HG03378 (cell line): ENCODE measurements at regions not wholly inside any gene's neighbourhood (a gene's known extent, or its start where the extent isn't known, plus 50 kb on each side); places are given as distances from the start of the nearest gene placed in this dataset.
"Not testable (repeated sequence)": the region's sequence is repeated elsewhere in the genome, so short reads cannot be mapped to it uniquely, and the experiment has no call there.

Experiments used
- ATAC-seq: cut with Tn5 transposase; IDR thresholded peaks from one replicate; pipeline ENCODE4 v1.9.1; 2021; ENCODE audit warnings: mild to moderate bottlenecking, moderate library complexity; ENCODE audit not compliant: unreplicated experiment

DNA sequence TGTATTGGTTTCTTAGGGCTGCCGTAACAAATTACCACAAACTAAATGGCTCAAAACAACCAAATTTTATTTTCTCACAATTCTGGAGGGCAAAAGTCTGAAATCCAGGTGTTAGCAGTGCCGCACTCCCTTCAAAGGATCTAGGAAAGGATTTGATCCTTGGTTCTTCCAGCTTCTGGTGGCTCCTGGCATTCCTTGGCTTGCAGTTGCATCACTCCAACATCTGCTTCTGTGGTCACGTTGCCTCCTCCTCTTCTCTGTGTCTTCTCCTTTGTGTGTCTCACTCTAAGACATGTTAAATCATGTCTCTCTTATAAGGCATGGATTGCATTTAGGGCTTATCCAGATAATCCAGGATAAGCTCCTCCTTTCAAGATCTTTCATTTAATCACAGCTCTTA lies 262.2 kb downstream of the MEX3B start:
- ATAC-seq, result no peak

DNA sequence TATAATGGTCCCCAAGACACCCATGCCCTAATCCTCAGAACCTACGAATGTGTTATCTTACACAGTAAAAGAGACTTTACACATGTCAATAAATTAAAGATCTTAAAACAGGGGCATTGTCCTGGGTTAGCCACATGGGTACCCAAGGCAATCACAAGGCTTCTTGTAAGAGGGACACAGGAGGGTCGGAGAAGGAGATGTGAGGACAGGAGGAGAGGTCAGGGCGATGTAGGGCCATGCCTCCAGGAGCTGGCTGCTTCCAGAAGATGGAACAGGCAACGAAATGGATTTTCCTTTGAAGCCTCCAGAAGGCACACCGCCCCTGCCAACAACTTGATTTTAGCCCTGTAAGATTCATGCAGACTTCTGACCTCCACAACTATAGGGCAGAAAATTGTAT lies 262.7 kb downstream of the MEX3B start:
- no peak for ATAC-seq

DNA sequence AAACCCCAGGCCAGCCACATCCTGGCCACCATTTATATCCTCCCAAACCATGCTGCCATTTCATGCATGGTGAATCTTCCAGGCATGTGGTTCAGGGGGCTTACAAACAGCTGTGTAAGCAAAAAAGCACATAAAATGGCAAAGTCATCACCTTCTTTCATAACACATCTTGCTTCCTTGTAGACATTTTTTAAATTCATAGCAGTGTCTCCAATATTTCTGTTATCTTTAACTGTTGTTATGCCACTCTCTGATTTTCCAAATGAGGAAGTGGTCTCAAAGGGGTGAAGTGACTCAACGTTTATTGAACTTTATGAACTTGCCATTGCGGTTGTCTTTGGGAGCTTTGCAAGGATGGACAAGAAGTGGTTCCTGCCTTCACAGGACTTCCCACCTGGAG lies 264.4 kb downstream of the MEX3B start:
- ATAC-seq, result no peak

DNA sequence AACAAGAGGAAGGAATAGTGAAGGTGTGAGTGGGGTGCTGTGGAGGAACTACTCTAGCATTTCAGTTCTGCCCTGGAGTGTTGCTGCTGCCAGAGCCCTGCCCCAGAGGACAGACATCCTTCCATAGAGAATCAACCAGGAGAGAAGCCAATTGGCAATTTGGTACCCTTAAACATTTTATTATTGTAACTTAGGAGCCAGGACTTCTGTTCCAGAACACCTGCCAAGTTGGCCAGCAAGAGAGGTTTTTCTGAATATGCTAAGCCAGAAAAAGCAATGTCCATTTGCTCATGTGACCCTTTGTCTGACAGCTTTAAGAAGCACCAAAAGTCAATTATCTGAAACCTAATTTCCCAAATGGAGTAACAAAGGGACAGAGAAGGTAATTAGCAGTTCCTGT lies 264.9 kb downstream of the MEX3B start:
- ATAC-seq, result no peak

DNA sequence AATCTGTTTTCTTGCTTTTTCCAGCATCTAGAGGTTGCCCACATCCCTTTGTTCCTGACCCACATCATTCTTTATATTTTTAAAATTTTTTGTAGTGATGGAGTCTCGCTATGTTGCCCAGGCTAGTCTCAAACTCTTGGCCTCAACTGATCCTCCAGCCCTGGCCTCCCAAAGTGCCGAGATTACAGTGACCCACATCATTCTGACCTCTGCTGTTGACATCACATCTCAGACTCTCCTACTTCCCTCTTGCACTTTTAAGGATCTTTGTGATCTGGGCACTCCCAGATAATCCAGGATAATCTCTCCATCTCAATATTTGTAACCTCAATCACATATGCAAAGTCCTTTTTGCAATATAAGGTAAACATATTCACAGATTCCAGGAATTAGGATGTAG lies 266.6 kb downstream of the MEX3B start:
- no peak for ATAC-seq

DNA sequence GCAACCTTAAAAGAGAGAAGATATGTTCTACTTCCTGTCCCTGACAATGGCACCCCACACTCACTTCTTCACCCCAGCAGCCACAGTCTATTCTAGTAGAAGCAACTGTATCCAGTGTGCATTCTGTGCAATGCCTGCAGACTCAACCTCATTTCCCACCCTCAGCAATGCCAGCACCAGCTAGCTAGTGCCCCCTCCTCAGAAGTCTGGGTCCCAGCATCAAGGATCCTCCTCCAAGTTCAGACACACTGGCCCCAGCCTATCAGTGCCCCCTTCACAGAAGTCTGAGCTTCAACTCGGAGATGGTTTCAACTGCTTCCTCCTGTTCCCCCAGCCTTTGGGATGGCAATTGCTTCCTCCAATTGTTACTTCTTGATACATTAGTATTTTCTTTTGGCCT lies 268.3 kb downstream of the MEX3B start:
- ATAC-seq, result no peak

DNA sequence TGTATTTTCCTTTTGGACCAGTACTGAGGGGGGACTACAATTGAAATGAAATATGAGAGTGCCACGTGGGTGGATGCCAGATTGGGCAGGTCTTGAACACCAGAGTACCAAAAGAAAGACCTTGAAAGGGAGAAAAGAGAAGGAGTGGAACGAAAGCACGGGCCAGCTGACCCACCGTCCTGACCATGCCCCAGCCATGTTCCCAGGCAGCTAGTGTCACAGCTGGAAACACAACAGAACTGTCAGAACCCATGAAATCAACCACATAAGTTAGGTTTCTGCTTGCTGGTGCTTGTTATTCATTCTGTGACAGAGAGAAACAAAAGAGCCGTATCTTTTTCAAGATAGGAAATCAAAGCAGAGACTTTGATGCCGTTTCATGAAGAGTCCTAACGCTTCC lies 268.8 kb downstream of the MEX3B start:
- no peak for ATAC-seq

DNA sequence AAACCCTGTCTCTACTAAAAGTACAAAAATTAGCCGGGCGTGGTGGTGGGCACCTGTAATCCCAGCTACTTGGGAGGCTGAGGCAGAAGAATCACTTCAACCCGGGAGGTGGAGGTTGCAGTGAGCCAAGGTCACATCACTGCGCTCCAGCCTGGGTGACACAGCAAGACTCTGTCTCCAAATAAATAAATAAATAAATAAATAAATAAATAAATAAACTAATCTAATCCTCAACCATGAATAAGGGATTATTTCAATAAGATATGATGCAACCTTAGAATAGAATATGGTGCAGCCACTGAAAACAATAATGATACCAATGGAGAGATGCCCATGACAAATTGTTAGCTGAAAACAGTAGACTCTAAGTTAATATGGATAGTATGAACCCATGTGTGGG lies 270.0 kb downstream of the MEX3B start:
- ATAC-seq, result not testable (repeated sequence)

DNA sequence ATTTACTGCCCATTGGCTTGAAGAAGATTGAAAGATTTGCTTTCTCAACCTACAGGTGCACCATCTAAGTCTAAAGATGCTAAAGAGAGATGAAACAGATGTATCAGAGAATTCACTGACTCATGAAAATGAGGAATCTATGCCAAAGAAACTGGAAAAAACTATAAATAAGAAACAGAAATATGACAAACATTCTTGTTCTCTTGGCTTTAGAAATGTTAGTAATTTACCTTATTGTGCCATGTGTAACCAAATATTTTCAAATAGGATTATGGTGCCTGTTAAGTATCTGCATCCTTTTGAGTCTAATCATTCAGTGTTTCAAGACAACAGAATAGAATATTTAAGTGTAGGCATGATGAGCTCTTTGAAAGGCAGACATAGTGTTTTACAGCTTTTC lies 271.5 kb downstream of the MEX3B start:
- no peak for ATAC-seq

DNA sequence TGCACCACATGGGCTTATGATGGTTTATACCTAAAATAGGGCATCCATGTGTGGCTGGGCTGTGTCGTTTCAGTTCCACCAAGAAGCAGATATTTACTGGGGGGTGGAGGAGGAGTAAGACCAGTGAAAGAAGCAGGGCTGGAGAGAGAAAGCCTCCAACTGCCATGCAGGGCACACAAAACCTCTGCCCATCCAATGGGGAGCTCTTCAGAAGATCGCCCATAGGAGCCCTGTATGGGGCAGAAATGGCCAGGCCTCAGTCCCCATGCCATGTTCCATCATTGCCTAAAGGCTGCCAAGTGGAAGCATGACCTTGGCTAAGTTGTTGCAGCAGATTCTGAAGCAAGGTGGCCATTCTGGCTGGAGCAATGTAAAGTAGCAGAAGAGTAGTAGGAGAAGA lies 277.0 kb downstream of the MEX3B start:
- no peak for ATAC-seq

DNA sequence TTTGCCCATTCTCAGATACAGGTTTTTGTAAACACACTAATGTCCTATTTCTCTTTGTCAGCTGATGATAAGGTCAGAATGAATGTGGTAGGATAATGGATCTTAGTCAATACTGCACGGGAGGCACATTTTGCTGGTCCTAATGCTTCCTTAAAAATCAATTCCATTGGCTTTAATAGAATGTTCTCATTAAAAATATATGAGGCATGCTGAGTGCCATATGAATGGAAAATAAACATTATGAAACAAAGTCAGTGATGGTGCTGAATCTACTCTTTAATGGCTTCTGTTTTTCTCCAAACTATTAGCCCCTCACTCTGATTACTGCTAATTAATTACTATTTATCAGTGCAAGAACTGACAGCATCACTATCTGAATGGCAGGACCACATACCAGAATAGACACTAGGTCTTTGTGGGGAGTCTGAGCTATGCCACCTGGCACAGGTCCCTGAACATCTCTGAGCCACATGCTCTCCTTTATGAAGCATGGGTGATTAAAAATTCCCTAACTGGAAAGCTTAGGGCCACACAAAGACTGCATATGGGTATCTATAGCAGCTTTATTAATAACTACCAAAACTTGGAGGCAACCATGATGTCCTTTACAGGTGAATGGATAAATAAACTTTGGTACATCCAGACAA lies 278.9 kb downstream of the MEX3B start:
- ATAC-seq, result no peak

DNA sequence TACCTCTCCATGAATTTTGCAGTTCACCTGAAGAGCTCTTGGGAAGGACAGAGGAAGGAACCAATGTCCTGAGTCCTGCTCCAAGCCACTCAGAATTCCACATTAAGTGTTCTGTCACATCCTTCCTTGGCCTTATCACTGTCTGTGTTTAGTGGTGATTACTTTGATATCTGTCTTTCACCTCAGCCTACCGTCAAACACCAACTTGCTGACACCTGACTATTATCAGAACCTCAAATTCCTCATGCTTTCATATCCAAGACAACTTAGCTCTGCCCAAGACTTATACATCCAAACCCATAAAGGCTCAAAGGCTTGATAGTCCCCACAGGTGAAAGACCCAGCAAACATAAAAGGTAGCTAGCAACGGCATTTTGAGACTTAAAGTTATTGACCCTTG lies 280.0 kb downstream of the MEX3B start:
- no peak for ATAC-seq

DNA sequence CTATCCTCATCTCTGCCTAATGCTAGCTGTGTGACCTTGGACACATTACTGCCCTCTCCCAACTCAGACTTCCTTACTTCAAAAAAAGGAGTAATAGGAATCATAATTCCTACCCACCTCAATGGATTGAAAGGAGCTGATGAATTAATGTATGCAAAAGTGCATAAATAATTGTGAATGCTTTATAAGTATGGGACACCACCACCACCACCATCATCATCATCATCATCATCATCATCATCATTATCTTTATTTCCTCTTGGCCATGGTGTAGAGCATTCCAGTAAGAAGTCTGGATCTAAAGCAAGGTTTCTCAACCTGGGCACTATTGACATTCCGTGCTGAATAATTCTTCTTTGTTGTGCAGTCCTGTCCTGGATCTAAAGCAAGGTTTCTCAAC lies 282.5 kb downstream of the MEX3B start:
- no peak for ATAC-seq

DNA sequence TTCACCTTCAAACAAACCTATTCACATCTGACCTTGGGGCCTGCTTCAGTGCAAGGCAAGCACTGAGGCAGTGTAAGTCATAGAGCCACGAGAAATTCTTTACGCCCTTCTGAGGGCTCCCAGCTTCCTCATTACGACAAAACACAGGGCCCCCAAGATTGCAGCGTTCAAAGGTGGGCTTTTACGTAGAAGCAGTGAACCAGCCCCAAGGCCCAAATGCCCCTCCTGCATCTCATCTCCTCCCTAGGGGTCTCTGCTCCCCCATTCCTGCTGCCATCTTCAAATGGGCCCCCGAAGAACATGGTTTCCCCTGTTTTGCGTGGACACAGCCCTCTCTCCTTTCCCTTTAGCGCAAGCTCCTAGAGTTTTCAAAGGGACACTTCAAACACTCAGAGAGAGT lies 285.1 kb downstream of the MEX3B start:
- no peak for ATAC-seq

DNA sequence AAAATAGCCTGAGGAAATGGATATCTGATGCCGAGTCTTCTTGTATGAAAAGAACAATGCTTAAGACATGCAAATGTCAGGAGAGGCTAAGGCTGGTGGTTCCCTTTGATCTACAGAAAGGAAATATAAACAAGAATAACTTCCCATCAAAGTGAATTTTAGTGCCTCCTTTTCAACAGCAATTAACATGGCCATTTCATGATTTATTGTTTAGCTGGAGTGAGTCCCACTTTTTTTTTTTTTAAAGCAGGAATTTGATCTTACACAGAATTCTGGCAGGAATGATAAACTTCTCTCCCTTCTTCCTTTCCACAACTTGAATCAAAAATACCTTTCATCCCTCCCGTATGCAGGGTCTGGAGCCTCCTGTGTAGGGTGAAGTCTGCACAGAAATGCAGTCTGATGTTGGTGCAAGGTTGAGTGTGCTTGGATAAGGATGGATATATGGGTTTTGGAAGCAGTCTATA lies 287.0 kb downstream of the MEX3B start:
- no peak for ATAC-seq

DNA sequence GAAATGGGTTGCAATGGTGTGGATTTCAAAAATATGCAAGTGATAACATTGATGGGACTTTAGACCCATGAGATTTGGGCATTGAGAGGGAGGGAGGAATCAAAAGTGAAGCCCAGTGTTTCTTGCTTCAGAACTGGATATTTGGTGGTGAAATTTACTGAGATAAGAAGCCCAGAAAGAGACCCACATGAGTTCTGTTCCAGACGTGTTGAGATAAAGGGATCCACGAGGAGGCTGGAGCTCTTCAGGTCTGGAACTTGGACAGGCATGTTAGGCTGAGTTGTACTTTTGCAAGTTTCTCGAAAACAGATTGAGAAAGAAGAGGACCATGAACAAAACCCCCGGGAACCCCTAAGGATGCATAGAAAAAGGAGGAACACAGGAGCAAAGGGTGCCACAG lies 290.2 kb downstream of the MEX3B start:
- no peak for ATAC-seq

DNA sequence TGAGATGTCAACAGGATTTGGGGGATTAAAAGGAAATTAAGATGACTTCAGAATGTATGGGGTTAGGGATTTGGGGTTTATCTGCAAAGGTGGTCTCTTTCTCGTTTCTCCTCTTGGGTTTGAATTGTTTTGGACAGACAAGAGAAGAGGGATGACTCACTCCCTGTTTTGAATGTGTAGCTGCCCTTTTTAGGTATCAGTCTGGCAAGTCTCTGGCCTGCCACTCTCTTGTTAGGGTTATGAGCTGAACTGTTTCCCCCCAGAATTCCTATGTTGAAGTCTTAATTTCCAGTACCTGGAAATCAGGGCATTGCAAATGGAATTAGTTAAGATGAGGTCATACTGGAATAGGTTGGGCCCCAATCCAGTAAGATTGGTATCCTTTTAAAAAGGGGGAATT lies 291.7 kb downstream of the MEX3B start:
- no peak for ATAC-seq

DNA sequence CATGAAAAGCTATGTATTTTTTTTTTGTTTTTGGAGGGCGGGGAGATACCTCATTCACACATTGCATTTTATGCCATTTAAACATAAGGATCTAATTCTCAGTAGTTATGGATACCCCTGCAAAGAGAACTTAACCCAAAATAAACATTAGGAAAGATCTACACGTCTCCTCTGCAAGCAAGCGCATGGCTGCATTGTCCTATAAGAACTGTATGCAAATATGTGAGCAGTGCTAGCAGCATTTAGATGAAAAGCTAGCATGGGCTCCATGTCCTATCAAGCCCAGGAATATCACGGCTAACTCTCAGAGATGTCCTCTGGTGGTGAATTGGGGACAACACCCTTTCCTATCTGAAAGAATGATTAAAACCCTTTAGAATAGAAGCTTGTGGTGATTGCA lies 292.8 kb downstream of the MEX3B start:
- no peak for ATAC-seq

DNA sequence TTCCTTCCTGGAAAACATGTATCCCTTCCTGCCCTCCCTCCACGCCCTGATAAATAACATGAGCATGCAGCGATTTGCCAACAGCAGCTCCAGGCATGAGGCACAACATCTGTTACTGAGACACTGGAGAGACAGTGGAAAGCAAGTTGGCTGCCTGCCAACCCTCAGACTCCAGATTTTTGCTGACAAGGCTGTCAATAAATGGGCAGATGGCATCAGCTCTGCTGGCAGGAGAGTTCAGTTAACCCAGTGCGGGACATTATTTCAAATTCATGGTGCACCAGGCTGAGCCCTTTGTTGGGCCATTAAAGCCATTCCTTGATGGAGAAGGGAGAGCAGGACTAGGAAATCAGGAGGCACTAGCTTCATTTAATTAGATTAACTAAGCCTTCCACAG lies 293.3 kb downstream of the MEX3B start:
- no peak for ATAC-seq

DNA sequence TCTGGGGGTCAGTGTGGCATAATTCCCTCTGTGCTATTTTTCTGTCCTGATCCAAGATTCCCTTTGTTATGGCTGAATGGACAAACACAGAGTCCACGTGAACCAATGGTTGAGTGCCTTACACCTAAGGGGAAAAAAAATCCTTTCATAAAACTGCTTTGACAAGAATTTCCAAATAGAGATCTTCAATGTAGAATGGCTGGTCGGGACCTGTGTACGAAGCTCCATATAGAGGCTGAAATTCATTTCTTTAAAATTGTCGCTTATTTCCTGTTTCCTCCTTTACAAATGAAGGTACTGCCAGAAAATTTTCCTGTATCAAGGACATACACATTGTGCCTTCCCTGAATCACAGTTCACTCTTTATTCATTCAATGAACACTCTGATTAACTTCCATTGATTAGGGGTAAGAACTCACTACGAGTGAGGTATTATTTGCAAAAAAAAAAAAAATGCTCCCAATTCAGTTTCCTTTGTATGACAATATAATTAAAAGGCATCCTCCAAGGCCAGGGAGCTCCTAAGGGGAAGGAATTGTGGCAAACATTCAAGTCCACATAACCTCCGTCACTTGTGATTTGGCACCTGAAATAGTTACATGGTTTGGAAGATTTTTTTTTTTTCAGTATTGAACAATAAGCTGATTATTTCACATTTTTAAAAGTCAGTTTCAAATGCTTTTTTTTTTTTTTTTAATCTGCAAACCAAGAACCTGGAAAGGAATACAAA lies 293.8 kb downstream of the MEX3B start:
- ATAC-seq, result no peak

DNA sequence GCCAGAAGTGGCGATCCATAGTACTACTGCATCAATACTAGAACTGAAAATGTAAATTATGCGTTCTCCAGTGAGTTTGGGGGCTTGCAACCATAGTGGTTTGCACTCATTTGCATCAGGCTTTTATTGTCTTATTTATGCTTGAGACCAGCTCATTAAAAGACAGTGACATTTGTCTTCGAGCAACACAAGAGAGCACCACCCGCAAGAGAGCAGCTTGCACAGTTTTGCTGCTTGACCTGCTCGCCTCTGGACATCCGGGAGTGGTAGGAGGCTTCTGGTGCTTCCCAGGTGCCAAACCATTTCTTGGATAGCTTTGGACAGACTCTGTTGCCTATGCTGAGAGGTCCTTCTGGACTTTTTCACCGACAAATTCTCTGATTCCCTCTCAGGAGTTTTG lies 294.6 kb downstream of the MEX3B start:
- ATAC-seq, result no peak

DNA sequence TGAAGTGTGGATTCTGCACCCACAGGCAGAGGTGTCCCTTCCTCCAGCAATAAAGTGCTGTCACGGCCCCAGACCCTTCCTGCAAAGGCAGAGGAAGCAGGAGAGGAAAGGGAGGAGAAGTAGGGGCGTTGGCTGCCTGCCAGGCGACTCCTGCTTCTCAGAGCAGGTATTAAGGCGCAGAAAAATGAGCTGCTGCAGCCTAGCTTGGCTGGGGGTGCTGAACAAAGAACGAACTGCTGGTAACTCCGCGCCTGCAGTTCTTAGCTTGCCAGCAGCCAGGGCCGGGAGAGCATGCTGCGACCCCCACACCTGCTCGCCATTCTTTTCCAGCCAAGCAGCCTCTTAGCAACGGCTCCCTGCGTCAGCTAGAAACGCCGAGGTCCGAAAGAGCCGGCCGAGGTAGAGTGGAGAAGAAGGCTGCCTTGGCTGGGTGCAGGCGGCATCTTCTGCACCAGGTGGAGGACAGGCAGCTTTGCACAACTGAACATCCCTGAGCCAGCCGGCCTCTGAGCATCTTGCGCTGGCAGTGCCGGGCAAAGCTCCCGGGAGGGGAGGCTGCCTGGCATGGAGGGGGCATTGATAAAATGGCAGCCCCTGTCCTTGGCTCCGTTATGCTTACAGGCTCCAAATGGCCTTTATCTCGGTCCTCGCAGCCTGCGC lies 296.0 kb downstream of the MEX3B start:
- ATAC-seq, result no peak
